Spleen (tissue), 7 donors: ENCODE measurements at regions not wholly inside any gene's neighbourhood (a gene's known extent, or its start where the extent isn't known, plus 50 kb on each side); places are given as distances from the start of the nearest gene placed in this dataset.
A peak's percentile ranks its signal among the peaks of the same experiment; 100 is the strongest.

ENCODE experiments used
- CTCF ChIP-seq, 11 experiments: fragments of 200-600 bp in 7 of 11; fragments of 450-650 bp in 4 of 11; sonication (generic) in 4 of 11; IDR thresholded peaks in 8 of 11; conservative IDR thresholded peaks in 3 of 11; 1 replicate in 7 of 11; 2 replicates in 4 of 11; pipeline versions ENCODE4 v1.4.0 to v1.8.0; 2016 to 2021; ENCODE audit warnings: antibody characterized with exemption in 11 of 11, inconsistent platforms in 4 of 11, mild to moderate bottlenecking in 1 of 11
- POLR2A ChIP-seq, 3 donors: fragments of 450-650 bp; IDR thresholded peaks; one replicate each; pipeline ENCODE4 v1.5.1; 2017; ENCODE audit warnings: antibody characterized with exemption in 3 of 3, mild to moderate bottlenecking in 1 of 3
- POLR2AphosphoS5 ChIP-seq, 3 donors: sonication (generic); formaldehyde crosslinking; IDR thresholded peaks; one replicate each; pipeline ENCODE4 v1.5.1; 2017; ENCODE audit warnings: antibody characterized with exemption in 3 of 3
- donor health status: DM: no; HTN: no; CAD: no; lungs with moderate emphysema.
- donor health status: DM: no; HTN: no; CAD: no.
- donor health status: DM: no; HTN: no; CAD: no.

GRCh38 chr12:114508529-114509129 lies 102.7 kb upstream of the TBX5 start:
- peak; percentile 28 to 74 (median 59) for TF ChIP-seq CTCF (IDR thresholded peaks at IDR 0.05 in 8 of 11, conservative IDR thresholded peaks at IDR 0.05 in 3 of 11)
- TF ChIP-seq POLR2A (IDR thresholded peaks at IDR 0.05) = no peak
- no peak for TF ChIP-seq POLR2AphosphoS5 (IDR thresholded peaks at IDR 0.05)
